ENCODE measurements at regions not wholly inside any gene's neighbourhood (a gene's known extent, or its start where the extent isn't known, plus 50 kb on each side); places are given as distances from the start of the nearest gene placed in this dataset.
"Not testable (repeated sequence)": the region's sequence is repeated elsewhere in the genome, so short reads cannot be mapped to it uniquely, and the experiment has no call there.

DNA sequence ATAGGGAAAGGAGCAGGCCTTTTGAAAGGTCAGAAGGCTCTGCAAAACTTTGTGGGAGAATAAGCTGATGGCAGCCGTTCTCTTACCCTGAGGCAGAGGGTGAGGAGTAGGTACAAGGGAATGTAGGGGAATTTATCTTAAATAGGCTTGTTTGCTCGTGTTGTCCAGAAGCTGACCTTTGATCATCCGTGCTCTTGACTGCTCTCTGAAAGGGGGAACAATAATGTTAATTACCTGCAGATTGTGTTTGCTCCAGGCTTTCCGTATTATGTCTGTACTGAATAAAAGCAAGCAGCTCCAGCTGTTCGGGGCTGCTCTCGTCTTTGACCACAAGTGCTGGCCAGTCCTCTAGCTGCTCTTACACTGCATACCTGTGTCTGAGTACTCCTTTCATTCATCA is 116.3 kb downstream of the ZNF429 start:
- no peaks in the 10 kb centered on the region; the same call in 1 of the 2 replicates for H3K9me3 ChIP-seq (ENCODE audit: low read length)
- H3K9me2 ChIP-seq (ENCODE audit: low read depth, low read length): no peaks in the 10 kb centered on the region
- no peak overlapping the region for H3K4me2 ChIP-seq (ENCODE audit: low read length)
- TF ChIP-seq, protein P1, sequence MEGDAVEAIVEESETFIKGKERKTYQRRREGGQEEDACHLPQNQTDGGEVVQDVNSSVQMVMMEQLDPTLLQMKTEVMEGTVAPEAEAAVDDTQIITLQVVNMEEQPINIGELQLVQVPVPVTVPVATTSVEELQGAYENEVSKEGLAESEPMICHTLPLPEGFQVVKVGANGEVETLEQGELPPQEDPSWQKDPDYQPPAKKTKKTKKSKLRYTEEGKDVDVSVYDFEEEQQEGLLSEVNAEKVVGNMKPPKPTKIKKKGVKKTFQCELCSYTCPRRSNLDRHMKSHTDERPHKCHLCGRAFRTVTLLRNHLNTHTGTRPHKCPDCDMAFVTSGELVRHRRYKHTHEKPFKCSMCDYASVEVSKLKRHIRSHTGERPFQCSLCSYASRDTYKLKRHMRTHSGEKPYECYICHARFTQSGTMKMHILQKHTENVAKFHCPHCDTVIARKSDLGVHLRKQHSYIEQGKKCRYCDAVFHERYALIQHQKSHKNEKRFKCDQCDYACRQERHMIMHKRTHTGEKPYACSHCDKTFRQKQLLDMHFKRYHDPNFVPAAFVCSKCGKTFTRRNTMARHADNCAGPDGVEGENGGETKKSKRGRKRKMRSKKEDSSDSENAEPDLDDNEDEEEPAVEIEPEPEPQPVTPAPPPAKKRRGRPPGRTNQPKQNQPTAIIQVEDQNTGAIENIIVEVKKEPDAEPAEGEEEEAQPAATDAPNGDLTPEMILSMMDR (IDR thresholded peaks at IDR 0.05; ENCODE audit: low read length): no peak
- no peak for TF ChIP-seq EZH2 (IDR thresholded peaks at IDR 0.05; ENCODE audit: borderline replicate concordance, low read length)
- H3K27me3 ChIP-seq (ENCODE audit: insufficient read depth, low read length): no peaks in the 10 kb centered on the region
- H2AFZ ChIP-seq (ENCODE audit: low read length): no peak overlapping the region
- no peaks in the 10 kb centered on the region for H3K79me2 ChIP-seq (ENCODE audit: insufficient read depth, low read length)
- no peak overlapping the region for H3K27ac ChIP-seq (ENCODE audit: low read depth, low read length, poor library complexity, severe bottlenecking)
- no peaks in the 10 kb centered on the region for H3K36me3 ChIP-seq (ENCODE audit: insufficient read depth, low read length)
- H3F3A ChIP-seq (ENCODE audit: insufficient read depth, low read length): no peaks in the 10 kb centered on the region
- no peak overlapping the region for H3K9ac ChIP-seq (ENCODE audit: low read length)
- H4K20me1 ChIP-seq (ENCODE audit: insufficient read depth, low read length): no peaks in the 10 kb centered on the region
- H3K4me3 ChIP-seq (ENCODE audit: low read depth, low read length, poor library complexity, severe bottlenecking): no peak overlapping the region
- no peaks in the 10 kb centered on the region for H3K4me1 ChIP-seq (ENCODE audit: insufficient read depth, low read length, severe bottlenecking)

DNA sequence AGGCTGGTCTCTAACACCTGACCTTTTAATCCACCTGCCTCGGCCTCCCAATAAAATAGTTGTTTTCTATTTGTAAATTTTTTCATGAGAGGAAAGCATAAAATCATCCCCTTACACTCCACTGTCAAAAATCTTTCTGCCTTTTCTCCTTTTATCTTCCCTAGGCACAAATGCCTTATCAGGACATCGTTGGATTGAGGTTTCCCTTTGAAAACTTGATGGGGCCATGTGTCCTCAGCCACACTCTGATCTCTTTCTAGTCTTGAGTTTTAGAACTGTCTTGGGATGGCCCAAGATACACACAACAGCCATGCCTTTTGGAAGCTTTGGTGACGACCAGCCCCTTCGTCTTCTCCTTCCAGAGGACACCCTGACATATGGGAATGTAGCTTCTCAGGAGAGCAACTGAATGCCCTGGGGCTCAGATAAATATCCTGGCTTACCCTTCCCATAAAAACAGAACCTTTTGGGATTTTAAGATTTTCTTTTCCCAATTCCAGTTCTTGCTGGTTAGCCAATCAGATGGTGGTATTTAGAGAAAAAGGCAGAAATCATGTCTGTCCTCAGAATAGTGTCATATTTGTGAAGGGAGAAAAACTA is 112.4 kb downstream of the ZNF429 start:
- no peaks in the 10 kb centered on the region; the same call in 1 of the 2 replicates for H3K9me3 ChIP-seq (ENCODE audit: low read length)
- TF ChIP-seq EZH2 (IDR thresholded peaks at IDR 0.05; ENCODE audit: borderline replicate concordance, low read length): no peak
- TF ChIP-seq, protein P1 (IDR thresholded peaks at IDR 0.05; ENCODE audit: low read length): no peak
- no peaks in the 10 kb centered on the region for H3K36me3 ChIP-seq (ENCODE audit: insufficient read depth, low read length)
- no peak overlapping the region for H3K9ac ChIP-seq (ENCODE audit: low read length)
- H4K20me1 ChIP-seq (ENCODE audit: insufficient read depth, low read length): no peaks in the 10 kb centered on the region
- no peak overlapping the region for H3K4me2 ChIP-seq (ENCODE audit: low read length)
- no peak overlapping the region for H2AFZ ChIP-seq (ENCODE audit: low read length)
- no peaks in the 10 kb centered on the region for H3K27me3 ChIP-seq (ENCODE audit: insufficient read depth, low read length)
- H3K27ac ChIP-seq (ENCODE audit: low read depth, low read length, poor library complexity, severe bottlenecking): no peak overlapping the region
- no peaks in the 10 kb centered on the region for H3K79me2 ChIP-seq (ENCODE audit: insufficient read depth, low read length)
- no peaks in the 10 kb centered on the region for H3F3A ChIP-seq (ENCODE audit: insufficient read depth, low read length)
- H3K4me3 ChIP-seq (ENCODE audit: low read depth, low read length, poor library complexity, severe bottlenecking): no peak overlapping the region
- no peaks in the 10 kb centered on the region for H3K4me1 ChIP-seq (ENCODE audit: insufficient read depth, low read length, severe bottlenecking)
- no peaks in the 10 kb centered on the region for H3K9me2 ChIP-seq (ENCODE audit: low read depth, low read length)

DNA sequence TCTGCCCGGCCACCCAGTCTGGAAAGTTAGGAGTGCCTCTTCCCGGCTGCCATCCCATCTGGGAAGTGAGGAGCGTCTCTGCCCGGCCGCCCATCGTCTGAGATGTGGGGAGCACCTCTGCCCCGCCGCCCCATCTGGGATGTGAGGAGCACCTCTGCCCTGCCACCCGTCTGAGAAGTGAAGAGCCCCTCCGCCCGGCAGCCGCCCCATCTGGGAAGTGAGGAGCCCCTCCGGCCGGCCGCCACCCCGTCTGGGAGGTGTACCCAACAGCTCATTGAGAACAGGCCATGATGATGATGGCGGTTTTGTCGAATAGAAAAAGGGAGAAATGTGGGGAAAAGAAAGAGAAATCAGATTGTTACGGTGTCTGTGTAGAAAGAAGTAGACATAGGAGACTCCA is 109.4 kb downstream of the ZNF429 start:
- not testable (repeated sequence) for H3K4me3 ChIP-seq (ENCODE audit: low read depth, low read length, poor library complexity, severe bottlenecking)

DNA sequence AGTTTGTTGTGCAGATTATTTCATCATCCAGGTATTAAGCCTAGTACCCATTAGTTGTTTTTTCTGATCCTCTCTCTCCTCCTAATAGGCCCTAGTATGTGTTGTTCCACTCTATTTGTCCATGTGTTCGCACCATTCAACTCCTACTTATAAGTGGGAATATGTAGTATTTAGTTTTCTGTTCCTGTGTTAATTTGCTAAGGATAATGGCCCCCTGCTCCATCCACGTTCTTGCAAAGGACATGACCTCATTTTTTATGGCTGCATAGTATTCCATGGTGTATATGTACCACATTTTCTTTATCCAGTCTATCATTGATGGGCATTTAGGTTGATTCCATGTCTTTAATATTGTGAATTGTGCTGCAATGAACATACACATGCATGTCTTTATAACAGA is 107.8 kb downstream of the ZNF429 start:
- not testable (repeated sequence) for H3F3A ChIP-seq (ENCODE audit: insufficient read depth, low read length); H3K4me2 ChIP-seq (ENCODE audit: low read length); H2AFZ ChIP-seq (ENCODE audit: low read length); H3K27ac ChIP-seq (ENCODE audit: low read depth, low read length, poor library complexity, severe bottlenecking); H3K36me3 ChIP-seq (ENCODE audit: insufficient read depth, low read length); H3K79me2 ChIP-seq (ENCODE audit: insufficient read depth, low read length); H4K20me1 ChIP-seq (ENCODE audit: insufficient read depth, low read length); H3K27me3 ChIP-seq (ENCODE audit: insufficient read depth, low read length); H3K9ac ChIP-seq (ENCODE audit: low read length); H3K4me3 ChIP-seq (ENCODE audit: low read depth, low read length, poor library complexity, severe bottlenecking); H3K9me2 ChIP-seq (ENCODE audit: low read depth, low read length); H3K4me1 ChIP-seq (ENCODE audit: insufficient read depth, low read length, severe bottlenecking); H3K9me3 ChIP-seq (ENCODE audit: low read length)

More for the DNA sequence above, 109.4 kb downstream of the ZNF429 start:
- H2AFZ ChIP-seq (ENCODE audit: low read length); H3K4me2 ChIP-seq (ENCODE audit: low read length); H4K20me1 ChIP-seq (ENCODE audit: insufficient read depth, low read length); H3K79me2 ChIP-seq (ENCODE audit: insufficient read depth, low read length); H3K9ac ChIP-seq (ENCODE audit: low read length); H3F3A ChIP-seq (ENCODE audit: insufficient read depth, low read length); H3K36me3 ChIP-seq (ENCODE audit: insufficient read depth, low read length); H3K27ac ChIP-seq (ENCODE audit: low read depth, low read length, poor library complexity, severe bottlenecking); H3K4me1 ChIP-seq (ENCODE audit: insufficient read depth, low read length, severe bottlenecking); H3K9me3 ChIP-seq (ENCODE audit: low read length); H3K9me2 ChIP-seq (ENCODE audit: low read depth, low read length); H3K27me3 ChIP-seq (ENCODE audit: insufficient read depth, low read length): not testable (repeated sequence)

Data from OCI-LY1 (cell line).